GM12878 (cell line): ENCODE measurements at regions not wholly inside any gene's neighbourhood (a gene's known extent, or its start where the extent isn't known, plus 50 kb on each side); places are given as distances from the start of the nearest gene placed in this dataset.
"Not testable (repeated sequence)": the region's sequence is repeated elsewhere in the genome, so short reads cannot be mapped to it uniquely, and the experiment has no call there.

Experiments used
- ATAC-seq: fragments of 200-7000 bp; cut with Tn5 transposase; 3 replicates; pipeline ENCODE4 v1.9.1; 2020; ENCODE audit warnings: mild to moderate bottlenecking, moderate library complexity
- BruUV-seq: library from RNA; stranded (reverse); fragments of 400-500 nt; replicated peaks from 2 replicates; lab custom pipeline; 2021; lab: Mats Ljungman, UMichigan
- CTCF ChIA-PET: fragments of 300-600 bp; sonication (Branson Sonifier 250); formaldehyde crosslinking; extraction: SDS; loops from one replicate; lab custom pipeline; 2021; ENCODE audit warnings: inconsistent platforms; lab: Yijun Ruan, JAX
- POLR2A ChIA-PET: fragments of 350-600 bp; formaldehyde crosslinking; extraction: SDS; loops from one replicate; lab custom pipeline; 2021; ENCODE audit warnings: inconsistent platforms; lab: Charles Lee
- RAD21 ChIA-PET: fragments of 300-600 bp; sonication (Branson Sonifier 250); formaldehyde crosslinking; loops from one replicate; lab custom pipeline; 2023; ENCODE audit warnings: antibody characterized with exemption; ENCODE audit not compliant: unreplicated experiment; lab: Charles Lee
- SMC1A ChIA-PET: fragments of 300-600 bp; sonication (Branson Sonifier 250); formaldehyde crosslinking; loops from one replicate; lab custom pipeline; 2023; ENCODE audit not compliant: unreplicated experiment, uncharacterized antibody; lab: Charles Lee
- DNase-seq: peaks from one replicate; pipeline ENCODE4 v3.0.0-alpha.2; 2011; ENCODE audit warnings: low read depth, low spot score
- FAIRE-seq: peaks from 3 replicates; lab custom pipeline; 2011; peaks lifted over from hg19 to GRCh38; lab: Jason Lieb, UNC
- H2AFZ ChIP-seq: 2 replicates; pipeline ENCODE4 v1.6.0; 2011; ENCODE audit warnings: low read depth, low read length, control low read depth; ENCODE audit not compliant: control insufficient read depth
- H3K27ac ChIP-seq: 2 replicates; pipeline ENCODE4 v1.5.1; 2011; ENCODE audit warnings: control low read depth; ENCODE audit not compliant: control insufficient read depth, insufficient read depth
- H3K27me3 ChIP-seq, 2 experiments: replicated peaks in 1 of 2; 2 replicates each; pipeline versions ENCODE4 v1.6.0 to v1.6.1; 2011; ENCODE audit warnings: low read length in 1 of 2; ENCODE audit not compliant: control insufficient read depth in 2 of 2, insufficient read depth in 2 of 2
- H3K36me3 ChIP-seq, 2 experiments: 2 replicates each; pipeline ENCODE4 v1.5.1; 2011; ENCODE audit warnings: low read length in 1 of 2; ENCODE audit not compliant: control insufficient read depth in 2 of 2, insufficient read depth in 2 of 2
- H3K4me1 ChIP-seq: 2 replicates; pipeline ENCODE4 v1.6.1; 2011; ENCODE audit warnings: mild to moderate bottlenecking, low read length, moderate library complexity, mixed read lengths; ENCODE audit not compliant: control insufficient read depth, insufficient read depth
- H3K4me2 ChIP-seq: 2 replicates; pipeline ENCODE4 v1.6.0; 2011; ENCODE audit warnings: control low read depth; ENCODE audit not compliant: control insufficient read depth, insufficient read depth
- H3K4me3 ChIP-seq: fragments of 200-600 bp; sonication (generic); 2 replicates; pipeline ENCODE4 v1.5.1; 2016
- H3K79me2 ChIP-seq: 2 replicates; pipeline ENCODE4 v1.6.0; 2011; ENCODE audit warnings: low read length; ENCODE audit not compliant: control insufficient read depth, insufficient read depth
- H3K9ac ChIP-seq: 2 replicates; pipeline ENCODE4 v1.8.0; 2011; ENCODE audit warnings: low read length, control low read depth, mixed read lengths; ENCODE audit not compliant: control insufficient read depth, insufficient read depth
- H3K9me3 ChIP-seq: replicated peaks from 3 replicates; pipeline ENCODE4 v1.5.1; 2011; ENCODE audit warnings: mild to moderate bottlenecking, low read length; ENCODE audit not compliant: control insufficient read depth, insufficient read depth
- H4K20me1 ChIP-seq: 2 replicates; pipeline ENCODE4 v1.6.0; 2011; ENCODE audit not compliant: control insufficient read depth, insufficient read depth
- BCLAF1 ChIP-seq: fragments of 450-650 bp; IDR thresholded peaks from 2 replicates; pipeline ENCODE4 v1.6.1; 2017; ENCODE audit warnings: antibody characterized with exemption, mild to moderate bottlenecking, moderate library complexity
- BRCA1 ChIP-seq: IDR thresholded peaks from 2 replicates; pipeline ENCODE4 v1.6.1; 2011; ENCODE audit warnings: low read depth, low read length, improper control_type of control experiment
- EP300 ChIP-seq, 2 experiments: fragments of 150-350 bp in 1 of 2; IDR thresholded peaks; 2 replicates each; pipeline ENCODE4 v1.6.1; 2011 to 2012; ENCODE audit warnings: low read depth in 2 of 2, low read length in 2 of 2, borderline replicate concordance in 1 of 2, improper control_type of control experiment in 1 of 2, inconsistent platforms in 1 of 2; ENCODE audit not compliant: control insufficient read depth in 1 of 2
- GABPA ChIP-seq: IDR thresholded peaks from 2 replicates; pipeline ENCODE4 v1.6.1; 2014; ENCODE audit warnings: antibody characterized with exemption, low read depth, mild to moderate bottlenecking, inconsistent platforms
- IRF5 ChIP-seq: fragments of 450-650 bp; IDR thresholded peaks from 2 replicates; pipeline ENCODE4 v1.6.1; 2017; ENCODE audit warnings: borderline replicate concordance
- MXI1 ChIP-seq: fragments of 150-350 bp; IDR thresholded peaks from 2 replicates; pipeline ENCODE4 v1.6.1; 2011; ENCODE audit warnings: low read depth, mild to moderate bottlenecking, inconsistent platforms, low read length, improper control_type of control experiment
- PML ChIP-seq: IDR thresholded peaks from 2 replicates; pipeline ENCODE4 v1.6.1; 2012; ENCODE audit warnings: low read length, inconsistent platforms
- POLR2AphosphoS2 ChIP-seq: IDR thresholded peaks from 2 replicates; pipeline ENCODE4 v1.6.1; 2011; ENCODE audit warnings: low read depth, mild to moderate bottlenecking, low read length, improper control_type of control experiment, moderate library complexity
- ZNF24 ChIP-seq: fragments of 450-650 bp; IDR thresholded peaks from 2 replicates; pipeline ENCODE4 v1.6.1; 2017; ENCODE audit warnings: antibody characterized with exemption, mild to moderate bottlenecking
- in situ Hi-C: fragments of 300-500 bp; cut with MboI; formaldehyde crosslinking; loops from 9 replicates; pipeline ENCODE4 v1.14.3; 2018; ENCODE audit warnings: mixed read lengths
- intact Hi-C: fragments of 100-400 bp; cut with micrococcal nuclease; formaldehyde crosslinking; loops from one replicate; pipeline ENCODE4 v1.14.2; 2022; ENCODE audit not compliant: unreplicated experiment
- TF ChIP-seq, protein P1 (sequence below): fragments of 150-350 bp; IDR thresholded peaks from 2 replicates; pipeline ENCODE4 v1.6.1; 2014; ENCODE audit warnings: mild to moderate bottlenecking, low read depth, low read length

GRCh38 chr1:4489486-4489885, 164.9 kb upstream of the AJAP1 start (continued):
- TF ChIP-seq IRF5, result no peak
- no peak for TF ChIP-seq POLR2AphosphoS2
- TF ChIP-seq, protein P1, sequence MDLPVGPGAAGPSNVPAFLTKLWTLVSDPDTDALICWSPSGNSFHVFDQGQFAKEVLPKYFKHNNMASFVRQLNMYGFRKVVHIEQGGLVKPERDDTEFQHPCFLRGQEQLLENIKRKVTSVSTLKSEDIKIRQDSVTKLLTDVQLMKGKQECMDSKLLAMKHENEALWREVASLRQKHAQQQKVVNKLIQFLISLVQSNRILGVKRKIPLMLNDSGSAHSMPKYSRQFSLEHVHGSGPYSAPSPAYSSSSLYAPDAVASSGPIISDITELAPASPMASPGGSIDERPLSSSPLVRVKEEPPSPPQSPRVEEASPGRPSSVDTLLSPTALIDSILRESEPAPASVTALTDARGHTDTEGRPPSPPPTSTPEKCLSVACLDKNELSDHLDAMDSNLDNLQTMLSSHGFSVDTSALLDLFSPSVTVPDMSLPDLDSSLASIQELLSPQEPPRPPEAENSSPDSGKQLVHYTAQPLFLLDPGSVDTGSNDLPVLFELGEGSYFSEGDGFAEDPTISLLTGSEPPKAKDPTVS, result no peak
- no peak for TF ChIP-seq MXI1
- no peak for TF ChIP-seq ZNF24
- TF ChIP-seq BCLAF1, result no peak
- TF ChIP-seq BRCA1, result no peak
- no peak for TF ChIP-seq GABPA
- no peak for TF ChIP-seq PML
- TF ChIP-seq EP300 (IDR thresholded peaks at IDR 0.05; ENCODE audit: borderline replicate concordance in 1 of 2, control insufficient read depth in 1 of 2, low read depth in 2 of 2, low read length in 2 of 2), result no peak

GRCh38 chr1:4489992-4490391, 164.4 kb upstream of the AJAP1 start:
- SMC1A ChIA-PET, H3K36me3 ChIP-seq, RAD21 ChIA-PET, H3K27ac ChIP-seq, FAIRE-seq, POLR2A ChIA-PET, H3K27me3 ChIP-seq, H3K4me2 ChIP-seq, in situ Hi-C loops, BruUV-seq, H2AFZ ChIP-seq, H3K4me3 ChIP-seq, intact Hi-C loops, H3K4me1 ChIP-seq, DNase-seq, H4K20me1 ChIP-seq, CTCF ChIA-PET, H3K9me3 ChIP-seq, ATAC-seq, H3K79me2 ChIP-seq, H3K9ac ChIP-seq: not testable (repeated sequence)
